ENCODE measurements at regions not wholly inside any gene's neighbourhood (a gene's known extent, or its start where the extent isn't known, plus 50 kb on each side); places are given as distances from the start of the nearest gene placed in this dataset.
"Not testable (repeated sequence)": the region's sequence is repeated elsewhere in the genome, so short reads cannot be mapped to it uniquely, and the experiment has no call there.

DNA sequence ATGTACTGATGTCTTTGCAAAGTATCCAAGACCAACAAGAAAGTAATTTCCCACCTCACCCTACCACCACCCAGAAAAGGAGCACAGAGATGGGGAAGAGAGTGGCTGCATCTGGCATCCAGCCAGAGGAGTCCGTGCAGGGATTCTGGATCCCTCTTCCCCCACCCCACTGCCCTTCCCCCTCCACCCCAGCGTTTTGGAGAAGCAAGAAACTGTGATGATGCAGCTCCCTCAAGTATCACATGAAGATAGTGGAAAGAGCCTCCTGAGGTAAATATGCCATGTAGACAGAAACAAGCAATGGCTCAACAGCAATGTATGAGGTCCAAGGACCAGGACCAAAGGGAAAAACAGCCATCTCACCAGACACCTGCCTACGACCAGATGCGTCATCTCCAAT, 153.8 kb downstream of the DEPDC1B start:
- DNase-seq, result no peak

DNA sequence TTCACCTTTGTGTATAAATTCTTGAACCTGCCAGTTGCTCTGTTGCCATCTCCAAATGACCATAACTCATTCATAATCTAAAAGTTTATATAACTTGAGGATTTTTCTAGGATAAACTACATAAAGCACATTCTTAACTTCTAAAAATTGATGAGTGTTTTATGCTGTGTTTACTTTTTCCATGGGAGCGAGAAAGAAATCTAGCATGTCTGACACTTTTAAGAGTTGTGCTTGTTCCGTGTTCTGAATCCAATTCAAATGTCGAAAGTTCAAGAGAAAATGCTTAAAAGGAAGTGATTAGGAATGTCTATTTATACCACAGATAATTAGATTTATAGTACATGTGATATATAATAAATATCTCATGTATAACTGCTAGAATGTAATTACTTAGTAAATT, 154.4 kb downstream of the DEPDC1B start:
- no peak for DNase-seq

DNA sequence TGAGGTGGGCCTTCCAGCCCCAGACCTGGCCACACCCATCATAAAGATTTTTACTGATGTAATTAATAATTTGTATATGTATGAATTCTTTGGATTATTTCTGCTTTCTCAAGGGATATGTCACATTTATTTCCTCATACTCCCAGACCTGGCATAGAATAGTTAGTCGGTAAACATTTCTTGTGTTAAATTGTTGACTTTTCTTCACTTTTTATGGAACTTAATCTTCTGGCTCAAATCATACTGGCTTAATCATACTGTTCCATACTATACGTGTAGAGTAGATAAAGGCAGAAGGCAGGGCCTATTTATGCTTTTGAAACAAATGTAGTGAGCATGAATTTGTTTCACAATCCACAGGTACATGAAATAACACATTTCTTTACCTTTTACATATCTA, 155.8 kb downstream of the DEPDC1B start:
- no peak for DNase-seq

DNA sequence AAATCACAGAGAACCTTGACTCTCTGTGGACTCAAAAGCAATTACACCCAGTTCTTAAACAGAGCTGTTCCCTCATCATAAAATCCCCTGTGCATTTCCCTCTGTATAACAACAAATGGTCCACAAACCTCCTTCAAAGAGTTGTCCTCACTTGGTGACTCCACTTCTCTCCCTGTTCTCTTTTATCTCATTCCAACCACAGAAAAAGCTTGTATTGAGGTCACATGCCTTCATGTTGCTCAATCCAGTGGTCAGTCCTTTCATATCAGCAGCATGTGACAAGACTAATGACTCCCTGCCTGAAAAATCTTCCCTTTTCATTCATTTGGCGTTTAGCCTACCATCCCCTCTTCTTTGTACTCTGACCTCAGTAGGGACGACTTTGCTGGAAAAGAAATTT, 158.0 kb downstream of the DEPDC1B start:
- DNase-seq, result no peak

DNA sequence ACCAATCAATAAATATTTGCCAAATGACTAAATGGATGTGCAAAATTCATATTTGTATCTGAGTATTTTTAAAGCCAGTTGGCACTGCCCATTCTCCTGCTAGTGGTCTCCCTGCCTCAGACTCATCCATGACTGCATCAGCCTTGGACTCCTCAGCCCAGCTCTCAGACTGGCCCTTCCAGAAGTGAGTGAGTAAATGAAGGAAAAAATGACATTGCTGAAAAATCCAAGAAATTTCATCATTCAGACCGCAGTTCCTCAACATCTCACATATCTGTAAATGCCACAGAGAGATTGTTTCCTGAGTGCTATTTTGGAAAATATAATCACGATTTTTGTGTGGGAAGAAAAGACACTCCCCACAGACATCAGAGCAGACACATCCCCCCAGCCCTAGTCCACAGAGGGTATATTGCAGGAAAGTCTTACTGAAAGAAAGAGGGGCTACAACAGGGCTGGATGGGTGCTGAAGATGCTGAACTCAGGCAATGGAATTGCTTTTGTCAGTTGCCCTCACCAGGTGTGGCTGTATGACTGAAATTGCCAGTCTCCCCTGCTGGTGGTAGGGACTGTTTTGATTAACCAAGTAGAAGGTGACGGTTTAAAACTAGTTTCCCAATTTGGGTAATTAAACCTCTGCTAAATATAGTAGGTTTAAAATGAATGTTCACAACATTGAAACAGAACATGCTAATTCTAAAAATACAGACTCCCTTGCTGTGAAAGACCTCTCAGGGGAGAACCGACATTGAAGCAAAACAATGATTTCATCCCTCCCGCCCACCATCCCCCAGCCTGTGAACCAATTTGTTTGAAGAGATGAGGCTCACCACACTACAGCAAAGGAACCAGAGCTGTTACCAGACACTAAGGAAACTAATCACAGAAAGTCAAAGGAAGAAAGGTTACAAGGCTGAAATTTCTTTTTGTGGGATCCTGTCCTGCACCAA, 158.8 kb downstream of the DEPDC1B start:
- DNase-seq, result no peak

DNA sequence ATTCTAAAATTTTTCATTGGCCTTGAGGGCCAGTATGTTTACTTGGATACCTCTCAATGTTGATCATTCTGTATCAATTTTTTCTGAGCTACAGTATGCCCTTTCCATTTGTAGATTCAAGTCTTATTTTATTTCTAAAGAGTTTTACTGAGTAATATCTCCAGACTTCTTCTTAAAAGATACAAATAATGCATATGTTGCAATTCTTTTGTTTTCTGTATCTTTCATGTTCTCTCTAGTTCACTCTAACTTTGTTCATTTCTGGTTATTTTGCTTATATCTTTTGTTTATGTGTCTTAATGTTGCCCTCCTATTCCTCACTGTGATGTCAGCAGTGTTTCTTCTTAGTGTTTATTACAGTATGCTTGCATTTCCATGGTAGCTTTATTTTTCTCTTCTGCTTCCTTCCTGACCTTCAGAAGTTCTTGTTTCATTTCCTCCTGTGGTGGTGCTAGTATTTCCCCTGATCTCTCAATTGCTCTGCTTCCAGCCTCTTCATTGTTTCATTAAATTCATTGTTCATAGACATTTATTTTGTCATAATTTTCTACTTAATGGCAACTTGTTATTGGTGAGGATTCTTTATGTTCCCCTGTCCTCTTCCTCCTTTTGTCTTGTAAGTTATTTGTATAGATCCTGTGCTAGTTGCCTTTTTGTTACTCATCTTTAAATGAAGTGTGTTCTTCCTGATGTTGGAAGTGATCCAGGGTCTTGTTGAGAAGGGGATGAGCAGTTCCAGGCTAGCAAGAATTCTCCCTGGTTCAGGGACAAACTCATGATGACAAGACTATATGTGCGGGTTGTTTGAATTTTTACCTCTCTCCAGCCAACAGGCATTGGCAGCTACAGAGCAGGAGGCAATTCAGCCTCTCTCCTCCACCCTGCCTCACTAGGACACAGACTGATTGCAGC, 160.8 kb downstream of the DEPDC1B start:
- no peak for DNase-seq

DNA sequence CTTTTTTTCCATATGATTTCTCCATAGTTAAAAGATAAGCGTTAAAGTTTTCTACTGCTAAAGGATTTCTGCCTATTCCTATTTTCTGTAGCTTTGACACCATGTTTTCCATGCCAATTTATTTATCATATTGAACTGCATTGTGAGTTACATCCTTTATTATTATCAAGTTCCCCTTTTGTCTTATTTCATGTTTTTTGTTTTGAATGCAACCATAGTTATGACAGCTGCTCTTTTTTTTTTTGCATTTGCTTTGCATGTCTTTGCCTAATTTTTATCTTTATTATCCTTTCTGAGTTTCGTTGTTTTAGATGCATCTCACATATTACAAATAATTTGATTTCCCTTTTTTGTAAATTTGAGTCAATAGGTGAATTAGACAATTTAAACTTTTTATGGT, 161.5 kb downstream of the DEPDC1B start:
- no peak for DNase-seq

DNA sequence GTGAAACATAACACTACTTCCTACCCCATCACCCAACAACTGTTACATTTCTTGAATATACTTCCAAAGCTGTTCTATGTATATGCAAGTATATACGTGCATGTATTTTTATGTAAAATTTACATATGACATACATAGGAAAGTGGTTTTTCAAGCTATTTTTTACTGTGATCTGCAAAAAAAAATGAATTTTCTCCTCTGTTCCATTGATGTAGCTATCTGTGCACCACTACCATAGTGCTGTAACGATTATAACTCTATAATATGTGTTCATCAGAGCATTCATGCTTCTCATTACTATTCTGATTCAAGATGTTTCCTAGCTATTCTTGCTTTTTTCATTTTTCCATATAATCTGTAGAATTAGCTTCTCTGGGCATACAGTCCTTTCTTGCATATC, 164.0 kb downstream of the DEPDC1B start:
- no peak for DNase-seq

DNA sequence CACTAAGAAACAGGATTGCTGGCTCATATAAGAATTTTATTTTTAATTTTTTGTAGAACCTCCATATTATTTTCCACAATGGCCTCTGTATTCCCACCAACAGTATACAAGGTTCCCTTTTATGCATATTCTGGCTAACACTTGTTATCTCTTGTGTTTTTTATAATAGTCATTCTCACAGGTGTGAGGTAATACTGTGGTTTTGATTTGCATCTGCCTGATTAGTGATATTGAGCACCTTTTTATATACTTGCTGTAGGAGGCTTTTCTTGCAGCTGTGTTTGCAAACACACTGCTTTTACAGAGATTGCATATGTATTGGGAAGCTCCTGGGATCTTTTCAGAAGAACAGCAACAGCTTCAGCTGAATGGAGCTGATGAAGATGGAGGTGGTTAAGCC, 164.8 kb downstream of the DEPDC1B start:
- DNase-seq, result no peak

DNA sequence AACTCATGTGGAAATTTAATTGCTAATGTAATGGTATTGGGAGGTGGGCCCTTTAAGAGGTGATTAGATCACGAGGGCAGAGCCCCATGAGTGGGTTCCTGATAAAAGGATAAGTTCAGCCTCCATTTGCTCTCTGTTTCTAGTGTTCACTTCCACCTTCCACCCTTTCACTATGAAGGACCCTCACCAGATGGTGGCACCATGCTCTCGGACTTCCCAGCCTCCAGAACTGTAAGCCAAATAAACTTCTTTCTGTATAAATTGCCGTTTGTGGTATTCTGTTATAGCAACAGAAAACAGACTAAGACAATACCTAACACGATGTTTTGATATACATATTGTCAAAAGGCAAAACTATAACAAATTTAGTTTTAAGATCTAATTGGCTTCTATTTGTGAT, 166.2 kb downstream of the DEPDC1B start:
- no peak for DNase-seq

DNA sequence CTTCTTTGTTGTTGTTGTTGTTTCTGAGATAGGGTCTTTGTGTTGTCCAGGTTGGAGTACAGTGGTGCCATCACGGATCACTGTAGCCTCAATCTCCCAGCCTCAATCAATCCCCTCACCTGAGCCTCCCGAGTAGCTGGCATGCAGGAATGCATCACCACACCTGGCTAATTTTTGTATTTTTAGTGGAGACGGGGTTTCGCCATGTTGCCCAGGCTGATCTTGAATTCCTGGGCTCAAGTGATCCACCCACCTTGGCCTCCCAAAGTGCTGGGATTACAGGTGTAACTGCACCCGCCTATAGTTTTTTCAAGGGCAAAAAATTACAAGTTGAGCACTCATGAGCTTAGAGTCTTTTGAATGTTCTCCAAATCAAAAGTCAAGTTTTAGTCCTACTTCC, 167.2 kb downstream of the DEPDC1B start:
- DNase-seq, result not testable (repeated sequence)

DNA sequence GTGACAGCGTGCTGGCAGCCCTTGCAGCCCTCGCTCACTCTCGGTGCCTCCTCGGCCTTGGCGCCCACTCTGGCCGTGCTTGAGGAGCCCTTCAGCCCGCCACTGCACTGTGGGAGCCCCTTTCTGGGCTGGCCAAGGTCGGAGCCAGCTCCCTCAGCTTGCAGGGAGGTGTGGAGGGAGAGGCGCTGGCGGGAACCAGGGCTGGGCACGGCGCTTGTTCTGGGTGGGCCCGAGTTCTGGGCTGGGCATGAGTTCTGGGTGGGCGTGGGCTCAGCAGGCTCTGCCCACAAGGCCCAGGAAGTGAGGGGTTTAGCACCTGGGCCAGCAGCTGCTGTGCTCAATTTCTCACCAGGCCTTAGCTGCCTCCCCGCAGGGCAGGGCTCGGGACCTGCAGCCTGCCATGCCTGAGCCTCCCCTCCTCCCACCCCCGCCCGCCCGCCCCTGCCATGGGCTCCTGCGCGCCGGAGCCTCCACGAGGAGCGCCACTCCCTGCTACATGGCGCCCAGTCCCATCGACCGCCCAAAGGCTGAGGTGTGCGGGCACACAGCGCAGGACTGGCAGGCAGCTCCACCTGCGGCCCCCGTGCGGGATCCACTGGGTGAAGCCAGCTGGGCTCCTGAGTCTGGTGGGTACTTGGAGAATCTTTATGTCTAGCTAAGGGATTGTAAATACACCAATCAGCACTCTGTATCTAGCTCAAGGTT, 169.7 kb downstream of the DEPDC1B start:
- DNase-seq, result not testable (repeated sequence)

DNA sequence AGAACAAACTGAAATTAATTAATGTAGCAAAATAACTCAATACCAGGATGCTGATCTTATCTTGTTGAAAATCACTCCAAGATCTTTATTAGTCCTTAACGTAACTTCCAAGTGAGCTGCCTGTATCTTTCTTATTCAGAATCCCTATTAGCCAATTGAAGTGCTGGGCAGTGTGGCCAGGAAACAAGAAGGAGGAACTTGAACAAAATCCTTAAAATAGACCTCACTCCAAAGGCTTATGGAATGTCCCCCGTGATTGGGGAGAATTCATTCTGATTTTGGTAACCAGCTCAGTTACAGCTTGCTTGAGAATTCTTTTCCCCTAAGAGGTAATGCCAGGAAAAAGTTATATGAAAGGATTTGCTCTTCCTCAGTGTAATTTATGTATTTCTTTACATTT, 171.0 kb downstream of the DEPDC1B start:
- no peak for DNase-seq

DNA sequence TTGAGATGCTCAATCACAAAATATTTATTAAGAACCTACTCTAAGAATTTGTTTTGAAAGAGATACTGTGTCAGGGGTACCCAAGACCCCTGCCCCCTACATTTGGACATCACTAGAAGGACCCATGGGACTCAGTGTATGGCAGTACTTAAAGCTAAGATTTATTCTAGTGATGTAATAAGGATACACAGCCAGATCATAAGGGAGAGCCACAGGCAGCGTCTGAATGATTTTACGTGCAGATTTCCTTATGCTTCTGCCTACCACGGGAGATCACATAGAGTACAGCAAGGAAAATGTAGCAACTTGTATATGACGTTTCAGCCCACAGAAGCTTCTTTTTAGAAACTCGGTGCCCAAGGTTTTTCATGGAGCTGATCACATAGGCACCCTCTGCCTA, 172.9 kb downstream of the DEPDC1B start:
- DNase-seq, result no peak

DNA sequence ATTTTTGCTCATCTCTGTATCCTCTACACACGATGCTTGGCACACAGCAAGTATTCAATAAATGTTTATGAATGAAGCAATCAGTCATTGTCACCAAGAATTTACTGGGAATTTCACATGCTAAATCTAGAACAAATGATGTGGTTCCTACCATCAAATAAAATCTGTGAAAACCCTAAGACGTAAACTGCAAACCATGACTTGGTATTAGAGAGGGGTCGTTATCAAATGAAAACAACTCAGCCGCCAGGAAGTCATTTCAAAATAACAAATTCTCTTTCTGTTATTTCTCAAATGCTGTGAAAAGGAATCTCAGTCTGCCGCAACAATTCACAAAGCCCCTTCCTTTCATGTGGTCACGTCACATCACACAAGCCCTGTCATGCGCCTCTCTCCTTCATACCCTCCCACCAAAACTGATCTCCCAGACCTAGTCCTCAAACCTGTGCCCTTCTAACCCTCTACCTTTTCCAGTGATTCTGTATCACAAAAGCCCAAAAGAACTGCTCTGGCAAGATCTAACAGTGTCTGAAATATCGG, 173.6 kb downstream of the DEPDC1B start:
- no peak for DNase-seq

DNA sequence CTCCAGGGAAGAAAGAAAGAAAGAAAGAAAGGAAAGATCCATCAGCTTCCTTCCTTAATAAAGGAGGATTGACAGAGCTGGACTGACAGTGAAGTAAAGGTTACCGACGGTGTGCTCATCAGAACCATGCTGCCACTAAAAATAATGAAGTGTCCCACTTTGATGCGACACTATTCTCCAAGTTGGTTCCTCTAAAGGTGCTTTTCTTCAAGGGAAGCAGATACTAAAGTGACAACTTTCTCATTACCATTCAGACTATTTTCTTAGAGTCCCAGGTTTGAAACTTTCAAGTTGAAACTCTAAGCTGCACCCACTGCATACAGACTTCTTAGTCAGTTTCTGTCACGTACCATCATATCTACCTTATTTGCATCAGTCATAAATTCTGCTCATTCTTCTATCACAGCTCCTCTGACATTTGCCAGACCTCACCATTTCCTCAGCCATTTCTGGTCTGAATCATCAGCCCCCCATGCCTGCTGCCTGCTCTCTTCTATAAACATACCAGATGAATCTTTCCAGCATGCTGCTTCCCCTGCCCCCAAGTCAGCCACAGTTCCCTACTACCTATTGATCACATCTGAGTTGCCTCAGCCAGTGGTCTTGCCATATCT, 177.6 kb downstream of the DEPDC1B start:
- DNase-seq, result no peak

DNA sequence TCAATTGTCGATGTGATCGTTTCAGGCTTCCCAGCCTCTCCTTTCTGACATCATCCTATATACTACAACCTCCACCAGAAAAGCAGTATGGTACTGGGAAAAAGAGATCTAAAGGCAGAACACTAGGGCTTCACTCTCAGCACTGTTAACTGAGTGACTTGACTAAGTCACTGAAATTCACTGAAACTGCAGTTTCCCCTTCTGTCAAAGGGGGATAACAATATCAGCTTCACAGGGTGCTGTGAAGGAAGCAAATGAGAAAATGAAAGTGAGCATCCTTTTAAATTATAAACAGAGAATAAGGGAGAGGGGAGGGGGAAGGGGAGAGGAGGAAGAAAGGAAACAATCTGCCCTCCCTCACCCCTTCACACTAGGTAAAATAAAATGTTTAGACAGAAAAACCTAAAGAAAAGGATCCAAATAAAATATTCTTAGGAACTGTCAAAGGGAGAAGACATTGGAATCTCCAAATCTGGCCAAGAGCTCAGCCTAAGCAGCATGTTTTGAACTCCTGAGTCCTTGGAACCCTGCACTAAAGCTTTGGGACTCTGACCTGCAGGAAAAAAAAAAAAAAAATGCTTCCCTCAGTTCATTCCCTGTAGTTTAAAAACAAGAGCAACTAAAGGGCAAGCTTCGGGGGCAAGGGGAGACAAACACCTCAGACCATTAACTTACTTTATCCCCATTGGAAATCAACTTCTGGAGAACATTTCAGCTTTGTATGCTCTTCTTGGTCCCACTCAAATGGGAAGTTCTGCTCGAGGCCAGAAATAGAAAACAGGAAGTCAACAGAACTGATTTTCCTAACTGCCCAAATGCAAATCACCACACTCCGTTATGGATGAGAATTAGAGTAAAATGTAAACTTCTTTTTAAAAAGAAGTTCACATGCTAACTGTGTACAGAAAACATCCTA, 178.3 kb downstream of the DEPDC1B start:
- DNase-seq, result no peak

DNA sequence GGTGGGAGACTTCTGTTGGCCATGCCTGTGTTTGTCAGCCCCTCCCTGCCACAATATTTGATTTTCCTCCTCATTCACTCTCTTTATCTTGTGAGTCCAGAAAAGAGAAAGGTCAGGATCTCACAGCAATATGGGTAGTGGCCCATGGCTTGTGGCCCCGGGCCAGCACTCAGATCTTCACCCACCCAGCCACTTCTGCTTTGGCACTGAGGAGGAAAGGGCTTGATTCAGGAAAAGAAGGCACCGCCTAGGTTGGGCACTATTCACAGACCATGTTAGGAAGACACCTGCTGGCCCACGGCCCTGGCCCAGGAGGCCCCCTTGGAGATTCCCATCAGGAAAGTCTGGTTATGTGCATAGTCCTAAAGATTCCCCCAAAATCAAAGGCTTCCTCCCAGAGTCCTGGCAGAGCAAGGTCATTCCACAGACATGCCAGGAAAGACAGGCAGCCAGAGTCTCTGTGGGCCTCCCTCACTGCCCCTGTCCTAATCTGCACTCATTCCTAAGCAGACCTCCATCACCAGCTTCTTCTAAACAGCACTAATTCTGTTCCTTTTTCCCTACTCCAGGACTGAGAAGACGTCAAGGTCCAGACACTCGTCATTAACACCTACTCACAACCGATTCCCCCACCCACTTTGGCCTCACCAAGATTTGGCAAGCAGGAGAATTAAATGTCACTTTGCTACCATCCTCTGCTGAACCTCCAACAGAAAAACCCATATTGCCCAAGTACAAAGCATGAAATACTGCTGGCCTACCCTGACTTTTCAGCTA, 179.3 kb downstream of the DEPDC1B start:
- DNase-seq, result no peak

DNA sequence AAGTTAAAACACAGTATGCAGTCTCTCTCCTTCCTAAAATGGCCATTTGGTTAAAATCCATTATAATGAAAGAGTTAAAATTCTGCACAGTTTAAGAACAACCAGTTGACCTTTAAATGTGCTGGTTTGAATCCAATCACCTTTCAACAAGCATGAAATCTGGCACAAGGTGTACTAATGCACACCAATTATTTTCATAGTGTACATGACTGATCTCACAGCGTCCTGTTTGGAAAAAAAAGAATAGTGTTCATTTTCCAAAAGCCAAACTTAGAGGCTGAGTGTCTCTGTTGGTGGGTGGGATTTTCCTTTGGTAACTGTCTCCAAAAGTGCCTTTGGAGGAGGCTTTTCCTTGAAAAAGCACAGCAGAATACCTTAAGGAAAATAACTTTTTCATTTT, 180.6 kb downstream of the DEPDC1B start:
- DNase-seq, result no peak

DNA sequence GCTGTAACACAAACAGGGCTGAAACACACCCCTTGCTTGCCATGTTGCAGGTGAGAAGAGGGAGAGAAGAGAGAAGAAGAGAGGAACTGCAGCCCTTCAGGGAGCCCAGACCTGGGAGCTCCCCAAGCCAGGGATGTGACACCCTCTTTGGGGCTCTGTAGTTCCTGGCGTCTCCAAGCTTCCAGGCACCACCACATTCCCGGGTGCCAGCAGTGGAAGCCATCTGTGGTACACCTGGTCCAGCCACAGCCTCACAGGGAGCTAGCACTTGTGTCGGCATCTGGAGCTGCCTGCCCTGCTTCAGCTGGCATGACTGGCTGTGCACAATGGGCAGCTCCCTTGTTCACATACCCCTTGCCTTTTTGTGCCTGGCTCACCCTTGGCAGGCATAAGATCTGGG, 182.1 kb downstream of the DEPDC1B start:
- no peak for DNase-seq

Data from NCI-H510A treated with DMSO at 0.1 percent for 48 hours (cell line).